ENCODE measurements at regions not wholly inside any gene's neighbourhood (a gene's known extent, or its start where the extent isn't known, plus 50 kb on each side); places are given as distances from the start of the nearest gene placed in this dataset.

DNA sequence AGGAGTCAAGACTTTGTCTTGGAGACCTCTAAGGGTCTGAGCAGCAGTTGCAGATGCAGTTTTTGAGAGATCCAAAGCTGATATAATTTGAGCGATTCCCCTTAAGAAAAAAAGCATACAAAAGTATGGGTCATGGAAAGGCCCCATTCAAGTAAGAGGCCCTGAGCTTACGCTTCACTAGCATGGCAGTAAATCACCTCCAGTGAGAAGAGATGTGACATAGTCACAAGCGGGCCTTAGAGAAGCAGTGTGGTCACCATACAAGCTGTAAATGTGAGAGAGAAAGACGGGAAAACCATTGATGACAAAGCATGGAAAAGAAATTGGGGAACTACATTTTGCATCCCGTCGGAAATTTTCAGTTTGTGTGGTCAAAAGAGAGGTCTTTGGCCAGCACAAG lies 70.6 kb upstream of the GSC start:
- DNase-seq (ENCODE audit: insufficient read length, low spot score, missing footprints), result no peak
- no peaks in the 10 kb centered on the region for H4K20me1 ChIP-seq (ENCODE audit: insufficient read depth, low read length)
- TF ChIP-seq, protein P1, sequence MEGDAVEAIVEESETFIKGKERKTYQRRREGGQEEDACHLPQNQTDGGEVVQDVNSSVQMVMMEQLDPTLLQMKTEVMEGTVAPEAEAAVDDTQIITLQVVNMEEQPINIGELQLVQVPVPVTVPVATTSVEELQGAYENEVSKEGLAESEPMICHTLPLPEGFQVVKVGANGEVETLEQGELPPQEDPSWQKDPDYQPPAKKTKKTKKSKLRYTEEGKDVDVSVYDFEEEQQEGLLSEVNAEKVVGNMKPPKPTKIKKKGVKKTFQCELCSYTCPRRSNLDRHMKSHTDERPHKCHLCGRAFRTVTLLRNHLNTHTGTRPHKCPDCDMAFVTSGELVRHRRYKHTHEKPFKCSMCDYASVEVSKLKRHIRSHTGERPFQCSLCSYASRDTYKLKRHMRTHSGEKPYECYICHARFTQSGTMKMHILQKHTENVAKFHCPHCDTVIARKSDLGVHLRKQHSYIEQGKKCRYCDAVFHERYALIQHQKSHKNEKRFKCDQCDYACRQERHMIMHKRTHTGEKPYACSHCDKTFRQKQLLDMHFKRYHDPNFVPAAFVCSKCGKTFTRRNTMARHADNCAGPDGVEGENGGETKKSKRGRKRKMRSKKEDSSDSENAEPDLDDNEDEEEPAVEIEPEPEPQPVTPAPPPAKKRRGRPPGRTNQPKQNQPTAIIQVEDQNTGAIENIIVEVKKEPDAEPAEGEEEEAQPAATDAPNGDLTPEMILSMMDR (IDR thresholded peaks at IDR 0.05; ENCODE audit: extremely low read depth, low read depth, low read length), result no peak
- H3K4me2 ChIP-seq (ENCODE audit: insufficient read depth, low read length), result no peak overlapping the region
- no peaks in the 10 kb centered on the region for H3K27me3 ChIP-seq (ENCODE audit: insufficient read depth, low read length)
- no peaks in the 10 kb centered on the region for H3K9me3 ChIP-seq (ENCODE audit: low read depth, low read length)
- H3K27ac ChIP-seq (ENCODE audit: low read depth, low read length), result no peak overlapping the region
- H3K36me3 ChIP-seq (ENCODE audit: insufficient read depth, low read length), result no peaks in the 10 kb centered on the region
- no peak overlapping the region for H3K4me3 ChIP-seq (ENCODE audit: insufficient read depth, low read length)
- H3K4me1 ChIP-seq (ENCODE audit: insufficient read depth, low read length), result no peaks in the 10 kb centered on the region
- H2AFZ ChIP-seq (ENCODE audit: low read length), result no peak overlapping the region
- H3K79me2 ChIP-seq (ENCODE audit: insufficient read depth, low read length), result no peaks in the 10 kb centered on the region

DNA sequence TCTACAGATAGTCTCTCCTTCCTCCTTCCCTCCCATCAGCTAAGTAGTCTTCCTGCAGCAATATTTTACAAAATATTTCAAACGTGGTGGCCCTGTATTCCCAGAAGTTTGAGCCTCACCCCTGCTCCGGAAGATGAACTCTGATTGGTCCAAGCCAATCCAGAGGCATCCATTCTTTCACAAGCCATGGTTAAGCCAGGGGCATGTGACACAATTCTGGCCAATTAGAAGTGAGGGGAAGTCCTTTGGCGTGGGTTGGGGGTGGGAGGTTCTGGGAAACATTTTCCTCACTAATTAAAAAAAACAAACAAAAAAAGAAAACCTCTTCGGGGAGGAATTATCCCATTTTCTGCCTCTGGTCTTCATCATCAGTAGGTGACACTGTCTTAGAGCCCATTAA lies 69.4 kb upstream of the GSC start:
- Histone ChIP-seq H2AFZ (ENCODE audit: low read length) (no peak overlapping the region), H3K36me3 (ENCODE audit: insufficient read depth, low read length) (no peaks in the 10 kb centered on the region), H4K20me1 (ENCODE audit: insufficient read depth, low read length) (no peaks in the 10 kb centered on the region), H3K4me3 (ENCODE audit: insufficient read depth, low read length) (no peak overlapping the region), H3K9me3 (ENCODE audit: low read depth, low read length) (no peaks in the 10 kb centered on the region), H3K27me3 (ENCODE audit: insufficient read depth, low read length) (no peaks in the 10 kb centered on the region), H3K4me2 (ENCODE audit: insufficient read depth, low read length) (no peak overlapping the region), H3K79me2 (ENCODE audit: insufficient read depth, low read length) (no peaks in the 10 kb centered on the region), H3K27ac (ENCODE audit: low read depth, low read length) (no peak overlapping the region), H3K4me1 (ENCODE audit: insufficient read depth, low read length) (no peaks in the 10 kb centered on the region)
- DNase-seq (ENCODE audit: insufficient read length, low spot score, missing footprints), result no peak
- TF ChIP-seq, protein P1 (IDR thresholded peaks at IDR 0.05; ENCODE audit: extremely low read depth, low read depth, low read length), result no peak

GRCh38 chr14:94836849-94837248 lies 66.9 kb upstream of the GSC start:
- H3K4me1 ChIP-seq (ENCODE audit: insufficient read depth, low read length), result no peaks in the 10 kb centered on the region
- H4K20me1 ChIP-seq (ENCODE audit: insufficient read depth, low read length), result no peaks in the 10 kb centered on the region
- no peaks in the 10 kb centered on the region for H3K36me3 ChIP-seq (ENCODE audit: insufficient read depth, low read length)
- H2AFZ ChIP-seq (ENCODE audit: low read length), result no peak overlapping the region
- H3K27ac ChIP-seq (ENCODE audit: low read depth, low read length), result no peak overlapping the region
- no peaks in the 10 kb centered on the region for H3K79me2 ChIP-seq (ENCODE audit: insufficient read depth, low read length)
- no peak for DNase-seq (ENCODE audit: insufficient read length, low spot score, missing footprints)
- TF ChIP-seq, protein P1 (IDR thresholded peaks at IDR 0.05; ENCODE audit: extremely low read depth, low read depth, low read length), result no peak
- no peak overlapping the region for H3K4me3 ChIP-seq (ENCODE audit: insufficient read depth, low read length)
- H3K9me3 ChIP-seq (ENCODE audit: low read depth, low read length), result no peaks in the 10 kb centered on the region
- no peak overlapping the region for H3K4me2 ChIP-seq (ENCODE audit: insufficient read depth, low read length)
- H3K27me3 ChIP-seq (ENCODE audit: insufficient read depth, low read length), result no peaks in the 10 kb centered on the region

DNA sequence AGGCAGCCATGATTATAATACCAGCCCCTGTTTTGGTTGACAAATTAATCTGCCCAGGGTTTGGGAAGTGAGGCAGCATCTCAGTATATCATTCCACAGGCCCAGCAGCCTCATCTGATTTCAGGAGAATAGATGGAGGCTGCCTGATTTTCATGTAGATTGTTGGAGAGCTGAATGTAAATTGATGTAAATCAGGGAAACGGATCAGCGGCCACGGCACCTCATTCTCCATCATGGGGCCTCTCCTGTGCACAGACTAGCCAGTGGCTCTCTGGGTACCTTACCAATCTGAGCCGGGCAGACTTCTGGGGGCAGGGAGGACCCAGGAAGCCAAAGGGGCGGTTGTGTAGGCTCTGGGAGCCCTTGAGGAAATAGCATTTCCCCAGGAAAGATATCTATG lies 63.7 kb upstream of the GSC start:
- Histone ChIP-seq H3K27me3 (ENCODE audit: insufficient read depth, low read length) (no peaks in the 10 kb centered on the region), H3K4me1 (ENCODE audit: insufficient read depth, low read length) (no peaks in the 10 kb centered on the region), H3K27ac (ENCODE audit: low read depth, low read length) (no peak overlapping the region), H3K36me3 (ENCODE audit: insufficient read depth, low read length) (no peaks in the 10 kb centered on the region), H3K4me2 (ENCODE audit: insufficient read depth, low read length) (no peak overlapping the region), H4K20me1 (ENCODE audit: insufficient read depth, low read length) (no peaks in the 10 kb centered on the region), H3K9me3 (ENCODE audit: low read depth, low read length) (no peaks in the 10 kb centered on the region), H3K79me2 (ENCODE audit: insufficient read depth, low read length) (no peaks in the 10 kb centered on the region), H2AFZ (ENCODE audit: low read length) (no peak overlapping the region), H3K4me3 (ENCODE audit: insufficient read depth, low read length) (no peak overlapping the region)
- TF ChIP-seq, protein P1 (IDR thresholded peaks at IDR 0.05; ENCODE audit: extremely low read depth, low read depth, low read length), result no peak
- no peak for DNase-seq (ENCODE audit: insufficient read length, low spot score, missing footprints)
